HepG2 (cell line): ENCODE measurements at regions not wholly inside any gene's neighbourhood (a gene's known extent, or its start where the extent isn't known, plus 50 kb on each side); places are given as distances from the start of the nearest gene placed in this dataset.

Source experiments
- ATAC-seq: fragments of 200-7000 bp; cut with Tn5 transposase; 3 replicates; pipeline ENCODE4 v1.9.1; 2020; ENCODE audit warnings: mild to moderate bottlenecking, moderate library complexity
- BruUV-seq: library from RNA; stranded (reverse); fragments of 400-500 nt; replicated peaks from 2 replicates; lab custom pipeline; 2021; lab: Mats Ljungman, UMichigan
- CTCF ChIA-PET: fragments of 300-600 bp; formaldehyde crosslinking; extraction: SDS; loops from one replicate; lab custom pipeline; 2021; ENCODE audit warnings: low total read pairs, inconsistent platforms, low intra/inter-chr PET ratio; lab: Yijun Ruan, JAX
- POLR2A ChIA-PET: fragments of 350-600 bp; sonication (Branson Sonifier 250); formaldehyde crosslinking; loops from one replicate; lab custom pipeline; 2020; ENCODE audit warnings: antibody characterized with exemption, inconsistent platforms; lab: Yijun Ruan, JAX
- DNase-seq: peaks from one replicate; pipeline ENCODE4 v3.0.0-alpha.2; 2015; ENCODE audit warnings: low spot score
- FAIRE-seq: peaks from 3 replicates; lab custom pipeline; 2011; peaks lifted over from hg19 to GRCh38; lab: Jason Lieb, UNC
- H2AFZ ChIP-seq: one replicate; pipeline ENCODE4 v1.6.1; 2011; ENCODE audit warnings: low read length, inconsistent platforms
- H3K27ac ChIP-seq: fragments of 300-600 bp; 3 replicates; pipeline ENCODE4 v1.8.0; 2011; ENCODE audit warnings: mixed run types, mild to moderate bottlenecking, mixed read lengths, low read length, inconsistent platforms; ENCODE audit not compliant: insufficient read depth; ENCODE audit errors: extremely low read length
- H3K27me3 ChIP-seq, 2 experiments: fragments of 200-600 bp in 1 of 2; 2 replicates in 1 of 2; 3 replicates in 1 of 2; pipeline versions ENCODE4 v1.6.0 to v1.8.0; 2011; ENCODE audit warnings: low read length in 2 of 2, mild to moderate bottlenecking in 2 of 2, moderate library complexity in 2 of 2, inconsistent platforms in 1 of 2; ENCODE audit not compliant: insufficient read depth in 2 of 2, control insufficient read depth in 1 of 2
- H3K36me3 ChIP-seq, 2 experiments: fragments of 200-600 bp in 1 of 2; replicated peaks in 1 of 2; 2 replicates in 1 of 2; 3 replicates in 1 of 2; pipeline versions ENCODE4 v1.5.1 to v1.8.0; 2011; ENCODE audit warnings: low read length in 2 of 2, inconsistent platforms in 1 of 2; ENCODE audit not compliant: insufficient read depth in 2 of 2, control insufficient read depth in 1 of 2
- H3K4me1 ChIP-seq: 2 replicates; pipeline ENCODE4 v1.5.1; 2012; ENCODE audit warnings: low read length, inconsistent platforms; ENCODE audit not compliant: insufficient read depth
- H3K4me2 ChIP-seq: 2 replicates; pipeline ENCODE4 v1.6.0; 2011; ENCODE audit warnings: low read depth, low read length, inconsistent platforms
- H3K4me3 ChIP-seq, 3 experiments: fragments of 200-600 bp in 1 of 3; sonication (generic), shearing (Covaris generic) in 1 of 3; replicated peaks in 1 of 3; 2 replicates each; pipeline ENCODE4 v1.5.1; 2011 to 2016; ENCODE audit warnings: low read length in 3 of 3, inconsistent platforms in 2 of 3, low read depth in 2 of 3, mild to moderate bottlenecking in 2 of 3, control low read depth in 1 of 3, mixed read lengths in 1 of 3; ENCODE audit not compliant: insufficient read depth in 1 of 3
- H3K79me2 ChIP-seq: one replicate; pipeline ENCODE4 v1.6.1; 2011; ENCODE audit warnings: low read length, inconsistent platforms; ENCODE audit not compliant: insufficient read depth
- H3K9ac ChIP-seq: 2 replicates; pipeline ENCODE4 v1.6.0; 2011; ENCODE audit warnings: mild to moderate bottlenecking, low read depth, low read length, inconsistent platforms; ENCODE audit not compliant: insufficient read depth
- H3K9me3 ChIP-seq: 2 replicates; pipeline ENCODE4 v1.5.1; 2012; ENCODE audit warnings: mild to moderate bottlenecking, low read length
- H4K20me1 ChIP-seq: 2 replicates; pipeline ENCODE4 v1.6.0; 2011; ENCODE audit warnings: inconsistent platforms, mild to moderate bottlenecking, low read length, moderate library complexity; ENCODE audit not compliant: insufficient read depth
- ASH2L ChIP-seq: fragments of 300-600, 200-600 bp; sonication (generic); IDR thresholded peaks from 2 replicates; pipeline ENCODE4 v1.7.0; 2017; ENCODE audit warnings: low read depth, mild to moderate bottlenecking, moderate library complexity, mixed read lengths, low read length; ENCODE audit not compliant: insufficient read length
- CENPT ChIP-seq: sonication (generic); formaldehyde crosslinking; IDR thresholded peaks from 2 replicates; pipeline ENCODE4 v1.8.0; 2022; ENCODE audit warnings: low read depth, mild to moderate bottlenecking, moderate library complexity, missing genetic modification reagents
- DDIT3 ChIP-seq: sonication (generic); formaldehyde crosslinking; IDR thresholded peaks from 2 replicates; pipeline ENCODE4 v1.4.0; 2020; ENCODE audit warnings: mild to moderate bottlenecking, missing genetic modification reagents
- HMGXB3 ChIP-seq: sonication (generic); formaldehyde crosslinking; IDR thresholded peaks from 2 replicates; pipeline ENCODE4 v1.4.0; 2020; ENCODE audit warnings: missing genetic modification reagents, borderline replicate concordance
- HNF1B ChIP-seq: sonication (generic); formaldehyde crosslinking; IDR thresholded peaks from 2 replicates; pipeline ENCODE4 v1.5.1; 2020; ENCODE audit warnings: mild to moderate bottlenecking, moderate library complexity, missing genetic modification reagents
- KDM3A ChIP-seq: IDR thresholded peaks from 2 replicates; pipeline ENCODE4 v1.6.1; 2018; ENCODE audit warnings: low read depth, missing compliant biosample characterization
- MAFK ChIP-seq, 2 experiments: IDR thresholded peaks in 1 of 2; conservative IDR thresholded peaks in 1 of 2; 2 replicates each; pipeline ENCODE4 v1.6.1; 2011; ENCODE audit warnings: improper control_type of control experiment in 2 of 2, low read length in 2 of 2
- NBN ChIP-seq: fragments of 450-650 bp; conservative IDR thresholded peaks from 2 replicates; pipeline ENCODE4 v1.6.1; 2017
- RFX5 ChIP-seq: IDR thresholded peaks from 2 replicates; pipeline ENCODE4 v1.6.1; 2011; ENCODE audit warnings: low read depth, low read length, improper control_type of control experiment
- XBP1 ChIP-seq: sonication (generic); formaldehyde crosslinking; IDR thresholded peaks from 2 replicates; pipeline ENCODE4 v1.5.0; 2020; ENCODE audit warnings: missing genetic modification reagents
- ZNF143 ChIP-seq: sonication (generic); formaldehyde crosslinking; IDR thresholded peaks from 2 replicates; pipeline ENCODE4 v1.4.0; 2020; ENCODE audit warnings: missing genetic modification reagents
- WGBS: methylation state at CpG from one replicate; pipeline ENCODE4 v1.1.6; 2017; ENCODE audit warnings: low lambda C conversion rate; 5-methylcytosine and 5-hydroxymethylcytosine counted together
- in situ Hi-C: cut with HindIII; loops from 2 replicates; pipeline ENCODE4 v1.10.0; 2017; ENCODE audit warnings: low pct_unique_long_range_greater_than_20kb; ENCODE audit not compliant: extremely low pct_ligation_motif_present
- intact Hi-C: fragments of 100-400 bp; cut with micrococcal nuclease; formaldehyde crosslinking; loops from one replicate; pipeline ENCODE4 v1.10.0; 2022; ENCODE audit not compliant: unreplicated experiment
- TF ChIP-seq, protein P1 (sequence below): sonication (generic); formaldehyde crosslinking; IDR thresholded peaks from 2 replicates; pipeline ENCODE4 v1.4.0; 2020; ENCODE audit warnings: missing genetic modification reagents
- TF ChIP-seq, protein P2 (sequence below): sonication (generic); formaldehyde crosslinking; conservative IDR thresholded peaks from 2 replicates; pipeline ENCODE4 v1.8.0; 2022; ENCODE audit warnings: low read depth, missing genetic modification reagents
- TF ChIP-seq, protein P3 (sequence below): sonication (generic); formaldehyde crosslinking; IDR thresholded peaks from 2 replicates; pipeline ENCODE4 v1.4.0; 2020; ENCODE audit warnings: missing genetic modification reagents, borderline replicate concordance

GRCh38 chr18:46282177-46282570, 178.0 kb downstream of the HAUS1 start:
- FAIRE-seq, result no peak
- H2AFZ ChIP-seq, result no peak overlapping the region
- 44% methylated on average over 7 of the region's 7 CpGs for WGBS
- no peak for ATAC-seq
- 0 out of 5 replicates have a peak, but pooled peaks cover 0 to 6% of the 10 kb centered on the region in 2 experiments for H3K27me3 ChIP-seq
- intact Hi-C loops, result no loop called here
- no TSS peak for BruUV-seq
- no peak overlapping the region for H3K27ac ChIP-seq
- POLR2A ChIA-PET, result no interaction called here
- H3K79me2 ChIP-seq, result no peaks in the 10 kb centered on the region
- H3K4me1 ChIP-seq, result no peaks in the 10 kb centered on the region; the same call in 1 of the 2 replicates
- H3K9ac ChIP-seq, result no peak overlapping the region
- H3K9me3 ChIP-seq, result no peaks in the 10 kb centered on the region
- in situ Hi-C loops, result loop anchor here (5.0 kb wide), 2 partner anchors 200 to 375 kb away; partner anchors contain the start of gene LOXHD1
- H3K4me3 ChIP-seq, result no peak overlapping the region
- CTCF ChIA-PET, result interaction anchor here (2.4 kb wide), 1 partner anchor 199 kb away, joined by 17 read pairs; no protein-coding TSS in a partner anchor
- H3K36me3 ChIP-seq, result no peaks in the 10 kb centered on the region
- DNase-seq, result no peak
- no peak overlapping the region for H3K4me2 ChIP-seq
- peaks cover 4% of the 10 kb centered on the region; the same call in 1 of the 2 replicates for H4K20me1 ChIP-seq
- TF ChIP-seq, protein P1, sequence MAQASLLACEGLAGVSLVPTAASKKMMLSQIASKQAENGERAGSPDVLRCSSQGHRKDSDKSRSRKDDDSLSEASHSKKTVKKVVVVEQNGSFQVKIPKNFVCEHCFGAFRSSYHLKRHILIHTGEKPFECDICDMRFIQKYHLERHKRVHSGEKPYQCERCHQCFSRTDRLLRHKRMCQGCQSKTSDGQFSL (CRISPR knock-in tag), result no peak
- no peak for TF ChIP-seq XBP1 (CRISPR knock-in tag)
- no peak for TF ChIP-seq ZNF143 (CRISPR knock-in tag)
- TF ChIP-seq HMGXB3 (CRISPR knock-in tag), result no peak
- TF ChIP-seq NBN, result no peak
- no peak for TF ChIP-seq DDIT3 (CRISPR knock-in tag)
- TF ChIP-seq CENPT (CRISPR knock-in tag), result no peak
- TF ChIP-seq ASH2L, result no peak
- TF ChIP-seq KDM3A (CRISPR knock-in tag), result no peak
- TF ChIP-seq, protein P2, sequence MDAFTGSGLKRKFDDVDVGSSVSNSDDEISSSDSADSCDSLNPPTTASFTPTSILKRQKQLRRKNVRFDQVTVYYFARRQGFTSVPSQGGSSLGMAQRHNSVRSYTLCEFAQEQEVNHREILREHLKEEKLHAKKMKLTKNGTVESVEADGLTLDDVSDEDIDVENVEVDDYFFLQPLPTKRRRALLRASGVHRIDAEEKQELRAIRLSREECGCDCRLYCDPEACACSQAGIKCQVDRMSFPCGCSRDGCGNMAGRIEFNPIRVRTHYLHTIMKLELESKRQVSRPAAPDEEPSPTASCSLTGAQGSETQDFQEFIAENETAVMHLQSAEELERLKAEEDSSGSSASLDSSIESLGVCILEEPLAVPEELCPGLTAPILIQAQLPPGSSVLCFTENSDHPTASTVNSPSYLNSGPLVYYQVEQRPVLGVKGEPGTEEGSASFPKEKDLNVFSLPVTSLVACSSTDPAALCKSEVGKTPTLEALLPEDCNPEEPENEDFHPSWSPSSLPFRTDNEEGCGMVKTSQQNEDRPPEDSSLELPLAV (CRISPR knock-in tag), result no peak
- TF ChIP-seq HNF1B (CRISPR knock-in tag), result no peak
- TF ChIP-seq RFX5, result no peak
- TF ChIP-seq MAFK (conservative IDR thresholded peaks at IDR 0.05 in 1 of 2, IDR thresholded peaks at IDR 0.05 in 1 of 2; ENCODE audit: low read length in 2 of 2), result no peak
- TF ChIP-seq, protein P3, sequence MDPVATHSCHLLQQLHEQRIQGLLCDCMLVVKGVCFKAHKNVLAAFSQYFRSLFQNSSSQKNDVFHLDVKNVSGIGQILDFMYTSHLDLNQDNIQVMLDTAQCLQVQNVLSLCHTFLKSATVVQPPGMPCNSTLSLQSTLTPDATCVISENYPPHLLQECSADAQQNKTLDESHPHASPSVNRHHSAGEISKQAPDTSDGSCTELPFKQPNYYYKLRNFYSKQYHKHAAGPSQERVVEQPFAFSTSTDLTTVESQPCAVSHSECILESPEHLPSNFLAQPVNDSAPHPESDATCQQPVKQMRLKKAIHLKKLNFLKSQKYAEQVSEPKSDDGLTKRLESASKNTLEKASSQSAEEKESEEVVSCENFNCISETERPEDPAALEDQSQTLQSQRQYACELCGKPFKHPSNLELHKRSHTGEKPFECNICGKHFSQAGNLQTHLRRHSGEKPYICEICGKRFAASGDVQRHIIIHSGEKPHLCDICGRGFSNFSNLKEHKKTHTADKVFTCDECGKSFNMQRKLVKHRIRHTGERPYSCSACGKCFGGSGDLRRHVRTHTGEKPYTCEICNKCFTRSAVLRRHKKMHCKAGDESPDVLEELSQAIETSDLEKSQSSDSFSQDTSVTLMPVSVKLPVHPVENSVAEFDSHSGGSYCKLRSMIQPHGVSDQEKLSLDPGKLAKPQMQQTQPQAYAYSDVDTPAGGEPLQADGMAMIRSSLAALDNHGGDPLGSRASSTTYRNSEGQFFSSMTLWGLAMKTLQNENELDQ, result no peak
